HG02938 (cell line): ENCODE measurements at regions not wholly inside any gene's neighbourhood (a gene's known extent, or its start where the extent isn't known, plus 50 kb on each side); places are given as distances from the start of the nearest gene placed in this dataset.

Experiments used
- ATAC-seq: cut with Tn5 transposase; IDR thresholded peaks from one replicate; pipeline ENCODE4 v1.9.1; 2021; ENCODE audit warnings: mild to moderate bottlenecking, moderate library complexity; ENCODE audit not compliant: unreplicated experiment

DNA sequence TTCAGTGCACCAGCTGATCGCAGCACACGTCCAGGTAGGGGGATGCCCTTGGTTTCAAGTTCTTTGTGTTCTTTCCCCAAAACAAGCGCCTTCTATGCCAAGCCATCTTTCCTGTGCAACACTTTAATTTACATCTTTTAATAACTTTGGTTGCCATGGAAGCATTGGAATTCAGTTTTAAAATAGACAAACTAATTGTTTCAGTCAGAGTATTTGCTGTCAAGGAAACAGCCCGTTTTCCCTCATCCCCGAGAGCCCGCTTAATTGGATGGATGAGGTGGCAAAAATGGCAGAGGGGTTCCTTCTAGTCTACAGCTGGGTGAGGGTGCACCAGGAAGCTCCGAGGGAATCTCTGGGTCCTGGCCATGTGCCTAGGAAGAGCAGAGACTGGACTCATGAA is 793.7 kb upstream of the EEF2KMT start:
- ATAC-seq, result no peak

DNA sequence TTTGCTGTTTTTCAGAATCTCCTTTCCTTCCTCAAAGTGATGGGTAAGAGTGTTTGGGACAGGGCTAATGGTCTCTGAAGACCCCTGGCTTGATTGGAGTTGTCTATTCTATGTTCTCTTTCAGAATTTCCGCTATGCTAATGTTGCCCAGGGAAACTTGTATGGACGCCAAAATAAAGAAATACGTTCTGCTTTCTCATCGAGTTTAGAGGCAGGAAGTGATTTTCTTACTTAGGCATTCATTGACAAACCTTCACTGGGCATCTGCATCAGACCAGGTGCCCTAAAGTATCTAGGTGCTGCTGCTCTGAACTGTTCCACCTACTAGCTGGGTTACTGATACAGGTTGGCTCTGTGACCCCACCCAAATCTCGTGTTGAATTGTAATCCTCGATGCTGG is 787.9 kb upstream of the EEF2KMT start:
- no peak for ATAC-seq

DNA sequence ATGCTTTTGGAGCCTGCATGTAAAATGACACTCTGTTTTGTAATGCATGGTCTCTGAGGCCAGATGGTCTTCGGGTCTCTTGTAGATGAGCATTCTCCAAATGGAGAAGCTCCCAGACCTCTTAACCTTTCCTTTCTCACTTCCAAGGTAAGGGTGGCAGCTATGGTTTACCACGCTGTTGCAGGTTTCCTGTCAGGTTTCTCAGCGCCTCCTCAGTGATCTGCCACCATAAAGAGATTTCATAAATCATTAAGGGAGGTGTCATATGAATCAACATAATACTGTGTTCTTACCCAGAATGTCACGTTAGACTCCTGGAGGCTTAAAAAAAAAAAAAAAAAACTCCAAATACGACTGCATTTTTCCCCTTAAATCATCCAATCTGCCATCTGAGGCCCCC is 787.4 kb upstream of the EEF2KMT start:
- no peak for ATAC-seq

DNA sequence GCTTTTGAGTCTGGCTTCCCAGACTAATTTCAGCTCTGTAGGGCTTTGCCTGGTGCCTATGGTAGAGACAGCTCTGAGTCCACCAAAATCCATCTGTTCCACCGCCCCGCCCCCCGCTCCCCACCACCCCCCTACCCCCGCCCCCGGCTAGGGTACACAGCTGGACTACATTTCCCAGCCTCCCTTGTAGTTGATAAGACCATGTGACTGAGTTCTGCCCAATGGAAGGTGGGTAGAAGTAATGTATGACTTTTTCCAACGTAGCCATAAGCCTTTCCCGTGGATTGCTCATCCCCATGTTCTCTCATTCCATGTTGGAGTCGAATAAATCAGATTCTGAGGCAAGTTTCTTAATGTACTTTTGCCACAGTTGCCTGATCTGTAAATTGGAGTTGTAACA is 786.7 kb upstream of the EEF2KMT start:
- no peak for ATAC-seq

DNA sequence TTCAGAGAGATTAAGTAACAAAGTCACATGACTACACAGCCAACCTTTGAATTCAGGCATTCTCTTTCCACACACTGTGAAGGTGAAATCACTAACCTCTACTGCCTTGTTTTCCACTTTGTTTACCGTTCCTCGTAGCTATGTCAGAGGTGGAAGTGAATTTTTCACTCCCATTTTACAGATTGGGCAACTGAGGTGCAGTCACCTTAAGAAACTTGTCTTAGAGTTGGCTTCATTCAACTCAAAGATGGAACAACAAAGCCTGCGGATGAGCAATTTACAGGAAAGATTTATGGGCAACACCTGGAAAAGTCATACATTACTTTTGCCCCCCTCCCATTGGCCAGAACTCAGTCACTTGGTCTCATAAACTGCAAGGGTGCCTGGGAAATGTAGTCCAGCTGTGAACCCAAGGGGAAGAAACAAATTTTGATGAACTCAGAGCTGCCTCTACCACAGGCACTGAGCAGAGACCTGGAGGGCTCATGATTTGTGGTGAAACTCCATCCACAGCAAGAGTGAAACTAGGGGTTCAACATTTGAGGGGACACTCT is 784.6 kb upstream of the EEF2KMT start:
- ATAC-seq, result no peak

DNA sequence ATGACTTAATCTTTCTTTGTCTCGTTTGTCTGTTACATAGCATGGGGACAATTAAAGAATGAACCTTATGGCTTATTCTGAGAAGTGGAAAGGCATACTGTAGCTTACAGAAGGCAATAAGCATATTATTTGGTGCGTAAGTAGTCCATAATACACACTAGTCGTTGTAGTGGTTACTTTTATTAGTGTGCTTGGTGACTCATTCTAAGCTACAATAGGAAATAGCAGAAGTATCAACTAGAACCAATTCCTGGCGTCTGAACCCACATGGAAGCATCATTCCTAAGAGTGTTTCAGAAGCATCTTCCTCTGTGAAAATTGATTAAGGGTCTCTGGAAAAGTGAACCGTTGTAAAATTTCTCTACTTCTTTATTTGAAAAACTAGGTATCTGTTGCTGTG is 777.8 kb upstream of the EEF2KMT start:
- no peak for ATAC-seq

- ATAC-seq, result no peak
These were observed 777.3 kb upstream of the EEF2KMT start for GRCh38 chr16:5874899-5875298.

GRCh38 chr16:5873221-5873620 is 775.6 kb upstream of the EEF2KMT start:
- no peak for ATAC-seq

DNA sequence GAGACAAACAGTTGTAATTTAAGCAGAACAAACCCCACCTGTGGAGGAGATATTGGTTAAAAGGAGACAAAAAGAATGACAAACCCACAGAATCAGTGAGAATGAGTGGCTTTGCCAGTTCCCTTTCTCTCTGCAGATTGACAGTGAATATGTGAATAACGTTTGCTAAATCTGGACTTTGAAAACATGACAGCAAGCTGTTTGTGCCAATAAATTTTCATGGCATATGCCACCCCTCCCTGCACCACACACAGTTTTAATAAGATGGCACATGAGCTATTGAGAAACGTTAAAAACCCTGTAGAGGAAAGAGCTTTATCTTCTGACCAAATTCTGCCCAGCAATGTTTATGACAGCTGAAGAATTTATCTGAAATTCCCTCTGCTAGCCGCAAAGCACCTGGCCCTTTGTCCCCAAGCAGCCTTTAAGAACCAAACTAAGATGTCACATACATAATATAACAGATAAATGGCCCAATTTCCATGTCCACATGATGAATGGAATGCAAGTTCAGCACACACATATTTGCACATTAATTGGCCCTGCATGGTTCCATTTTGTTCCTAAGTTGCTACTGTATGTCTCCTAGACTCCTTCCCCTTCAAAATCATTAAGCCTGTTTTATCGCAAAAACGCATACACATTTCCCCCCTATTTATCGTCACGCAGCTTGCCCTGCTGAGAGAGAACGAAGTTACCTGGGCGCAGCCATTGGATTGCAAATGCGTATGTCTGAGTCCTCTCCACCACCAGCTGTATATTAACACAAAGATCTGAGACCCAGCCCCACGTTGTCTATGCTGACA is 773.5 kb upstream of the EEF2KMT start:
- no peak for ATAC-seq

- no peak for ATAC-seq
These were observed 769.7 kb upstream of the EEF2KMT start for GRCh38 chr16:5867250-5867649.

- no peak for ATAC-seq
These were observed 767.6 kb upstream of the EEF2KMT start for GRCh38 chr16:5865236-5865635.

DNA sequence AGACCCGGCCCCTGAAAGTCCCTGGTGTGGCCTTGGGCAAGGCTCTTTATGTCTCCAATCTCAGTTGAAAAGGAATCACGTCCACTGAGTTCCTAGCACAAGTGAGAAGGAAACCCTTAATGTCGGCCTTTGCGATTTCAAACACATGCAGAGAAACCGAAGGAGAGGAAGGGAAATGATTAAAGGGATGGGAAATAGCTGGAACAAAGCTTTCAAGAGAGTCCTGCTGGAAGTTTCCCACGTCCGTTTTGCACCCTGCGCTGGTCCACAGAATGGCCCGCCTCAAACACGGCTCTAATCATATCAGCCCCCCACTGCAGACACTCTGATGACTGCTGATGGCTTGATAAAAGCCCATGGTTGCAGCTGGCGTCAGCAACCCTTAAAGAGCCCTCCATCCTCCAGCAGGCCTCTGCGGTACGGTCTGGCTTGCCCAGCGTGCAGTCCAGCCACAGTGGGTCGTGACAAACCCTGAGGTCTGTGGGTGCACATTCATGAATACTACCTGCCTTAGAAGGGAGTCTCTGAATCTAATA is 765.5 kb upstream of the EEF2KMT start:
- no peak for ATAC-seq

DNA sequence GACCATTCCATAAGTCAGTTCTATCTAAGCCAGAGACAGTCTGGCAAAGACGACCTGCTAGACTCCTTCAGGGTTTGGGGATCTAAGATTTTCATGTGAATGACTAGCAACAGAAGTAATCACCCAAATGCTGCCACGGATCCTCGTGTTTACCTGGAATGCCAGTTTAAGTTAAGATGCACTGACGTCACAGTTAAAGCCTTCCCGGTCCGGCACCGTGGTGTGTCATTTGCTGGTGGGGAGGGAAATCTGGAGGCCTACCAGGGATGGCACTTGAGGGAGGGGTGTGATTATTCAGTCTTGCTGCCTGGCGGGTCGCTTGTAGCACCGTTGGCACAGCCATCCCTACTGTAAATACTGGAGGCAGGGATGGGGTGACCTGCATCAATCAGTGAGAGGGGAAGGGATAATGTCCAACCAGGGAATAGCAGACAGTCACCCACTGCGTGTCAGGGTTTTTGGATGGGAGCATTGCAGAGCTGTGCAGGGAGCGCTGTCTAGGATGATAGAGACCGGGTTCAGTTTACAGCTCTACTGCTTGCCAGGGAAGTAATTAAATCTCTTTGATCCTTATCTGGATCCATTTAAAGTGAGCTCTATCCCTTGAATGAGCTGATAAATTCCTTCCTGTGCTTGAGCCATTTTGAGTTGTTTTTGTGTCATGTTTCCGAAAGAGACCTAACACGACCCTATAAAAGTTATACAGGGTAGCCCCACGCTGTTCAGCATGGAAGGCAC is 764.7 kb upstream of the EEF2KMT start:
- no peak for ATAC-seq

- no peak for ATAC-seq
These were observed 763.6 kb upstream of the EEF2KMT start for GRCh38 chr16:5861241-5861640.

DNA sequence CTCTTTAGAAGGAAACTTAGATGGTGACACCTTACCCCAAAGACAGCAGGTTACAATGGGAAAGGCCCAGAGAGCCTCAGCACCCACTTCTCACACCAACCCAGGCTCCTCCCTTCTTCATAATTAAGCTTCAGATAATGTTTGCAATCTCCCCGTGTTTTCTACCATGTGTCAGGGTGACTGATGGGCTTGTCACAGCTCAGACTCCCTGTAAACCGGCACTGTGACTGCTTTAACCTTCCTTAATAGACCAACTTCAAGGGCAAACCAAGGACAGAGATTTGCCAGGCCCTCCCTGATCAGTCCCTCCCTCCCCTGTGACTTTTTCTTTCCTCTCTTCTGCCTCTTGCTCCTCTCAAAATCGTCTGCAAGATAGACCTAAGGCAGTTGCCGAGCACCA is 760.6 kb upstream of the EEF2KMT start:
- ATAC-seq, result no peak

DNA sequence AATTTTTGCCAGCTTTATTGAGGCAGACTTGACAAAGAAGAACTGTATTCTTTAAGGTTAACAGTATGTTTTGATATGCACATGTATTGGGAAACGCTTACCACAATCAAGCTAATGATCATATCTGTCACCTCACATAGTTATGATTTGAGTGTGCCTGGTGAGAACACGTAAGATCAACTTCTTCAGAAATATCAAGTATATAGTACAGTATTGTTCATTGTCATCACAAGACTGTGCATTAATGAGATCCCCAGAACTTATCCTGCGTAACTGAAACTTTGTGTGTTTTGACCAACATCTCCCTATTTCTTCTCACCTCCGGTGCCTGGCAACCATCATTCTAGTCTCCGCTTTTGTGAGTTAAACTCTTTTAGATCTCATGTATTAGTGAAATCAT is 756.4 kb upstream of the EEF2KMT start:
- no peak for ATAC-seq

- ATAC-seq, result no peak
These were observed 754.6 kb upstream of the EEF2KMT start for GRCh38 chr16:5852151-5852550.

GRCh38 chr16:5851393-5851982 is 753.9 kb upstream of the EEF2KMT start:
- no peak for ATAC-seq

DNA sequence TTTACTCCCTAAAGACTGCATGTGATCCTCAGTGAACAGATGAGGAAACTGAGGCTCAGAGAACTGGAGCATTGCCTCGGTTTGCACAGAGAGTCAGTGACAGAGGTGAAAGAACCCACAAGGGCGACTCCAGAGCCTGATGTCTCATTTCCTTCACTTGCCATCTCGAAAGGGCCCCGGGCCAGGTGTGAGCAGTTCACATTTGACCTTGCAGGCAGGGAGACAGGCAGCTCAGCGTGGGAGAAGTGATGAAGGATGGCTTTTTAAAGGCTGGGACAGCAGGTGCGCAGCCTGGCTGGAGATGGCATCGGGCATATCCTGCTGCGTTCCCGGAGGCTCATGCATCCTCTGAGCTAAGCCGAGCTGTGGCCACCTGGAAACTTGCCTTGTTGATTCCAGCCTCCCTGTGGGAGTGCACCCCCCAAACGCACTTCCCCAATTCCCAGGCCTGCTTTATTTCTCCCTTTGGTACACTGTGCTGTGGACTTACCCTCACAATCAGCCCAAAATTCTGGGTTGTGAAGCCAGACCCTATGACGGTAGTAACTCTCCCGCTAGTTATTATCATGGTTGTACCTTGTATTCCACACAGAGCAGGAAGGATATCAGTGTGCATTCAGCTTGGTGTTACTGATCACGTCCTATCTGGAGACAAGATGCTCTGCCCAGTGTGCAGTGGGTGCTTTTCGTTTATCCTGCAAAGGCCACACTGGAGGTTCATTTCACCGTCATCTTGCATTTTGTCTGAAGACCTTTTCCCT is 753.2 kb upstream of the EEF2KMT start:
- no peak for ATAC-seq

- no peak for ATAC-seq
These were observed 747.5 kb upstream of the EEF2KMT start for GRCh38 chr16:5845046-5845445.

- ATAC-seq, result no peak
These were observed 744.4 kb upstream of the EEF2KMT start for GRCh38 chr16:5841974-5842373.
